Thymus (tissue), 11 donors: ENCODE measurements at regions not wholly inside any gene's neighbourhood (a gene's known extent, or its start where the extent isn't known, plus 50 kb on each side); places are given as distances from the start of the nearest gene placed in this dataset.
A peak's percentile ranks its signal among the peaks of the same experiment; 100 is the strongest.

Source experiments
- DNase-seq, 9 donors: peaks; one replicate each; pipeline ENCODE4 v3.0.0-alpha.2; 2013; ENCODE audit warnings: low spot score in 9 of 9, low read depth in 6 of 9, missing footprints in 1 of 9
- H3K27ac ChIP-seq, 2 donors: one replicate each; pipeline ENCODE4 v1.5.1; 2013; ENCODE audit warnings: control low read depth in 1 of 2, low read depth in 1 of 2, low read length in 1 of 2, mild to moderate bottlenecking in 1 of 2, moderate library complexity in 1 of 2
- H3K27me3 ChIP-seq, 2 donors: one replicate each; pipeline ENCODE4 v1.5.1; 2013; ENCODE audit warnings: low read length in 1 of 2; ENCODE audit not compliant: control insufficient read depth in 2 of 2, insufficient read depth in 1 of 2
- H3K36me3 ChIP-seq, 2 donors: one replicate each; pipeline ENCODE4 v1.5.1; 2013; ENCODE audit warnings: low read length in 1 of 2, mild to moderate bottlenecking in 1 of 2, moderate library complexity in 1 of 2; ENCODE audit not compliant: control insufficient read depth in 2 of 2, insufficient read depth in 2 of 2
- H3K4me1 ChIP-seq, 2 donors: one replicate each; pipeline ENCODE4 v1.5.1; 2013; ENCODE audit warnings: low read length in 2 of 2; ENCODE audit not compliant: control insufficient read depth in 2 of 2, insufficient read depth in 2 of 2
- H3K4me3 ChIP-seq, 2 donors: one replicate each; pipeline ENCODE4 v1.5.1; 2013; ENCODE audit warnings: low read length in 2 of 2, control low read depth in 1 of 2, mild to moderate bottlenecking in 1 of 2
- H3K9me3 ChIP-seq, 2 donors: one replicate each; pipeline ENCODE4 v1.5.1; 2013; ENCODE audit warnings: low read length in 1 of 2, mild to moderate bottlenecking in 1 of 2; ENCODE audit not compliant: control insufficient read depth in 2 of 2, insufficient read depth in 1 of 2
- WGBS: extraction: QIAGEN DNeasy Blood & Tissue Kit; methylation state at CpG from one replicate; pipeline ENCODE4 v1.1.7; 2013; 5-methylcytosine and 5-hydroxymethylcytosine counted together
- donor health status: healthy.

DNA sequence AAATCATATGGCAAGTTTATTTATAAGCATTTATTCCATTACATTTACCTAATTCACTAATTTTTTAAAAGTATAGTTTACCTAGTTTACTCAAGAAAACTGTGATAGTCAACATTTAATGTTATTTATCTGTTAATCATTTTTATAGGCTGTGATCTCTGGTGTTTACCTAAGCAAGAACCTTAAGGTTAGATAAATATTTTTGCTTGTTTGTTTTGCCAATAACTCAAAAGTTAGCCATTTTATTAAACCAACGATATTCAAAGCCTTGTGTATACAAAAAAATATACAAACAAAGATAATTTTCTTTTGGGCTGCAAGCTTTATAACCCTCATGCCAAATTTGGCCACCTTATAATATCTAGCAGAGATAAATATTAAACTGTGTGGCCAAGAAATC is 157.3 kb downstream of the SLCO1B3 start:
- Histone ChIP-seq H3K4me1 (no peaks in the 10 kb centered on the region), H3K27ac (no peak overlapping the region), H3K4me3 (no peak overlapping the region), H3K9me3 (peaks cover 0 to 7% of the 10 kb centered on the region in 2 donors), H3K36me3 (no peaks in the 10 kb centered on the region), H3K27me3 (no peaks in the 10 kb centered on the region)
- WGBS, result 87% methylated on average over 1 of the region's 1 CpG
- no peak for DNase-seq

DNA sequence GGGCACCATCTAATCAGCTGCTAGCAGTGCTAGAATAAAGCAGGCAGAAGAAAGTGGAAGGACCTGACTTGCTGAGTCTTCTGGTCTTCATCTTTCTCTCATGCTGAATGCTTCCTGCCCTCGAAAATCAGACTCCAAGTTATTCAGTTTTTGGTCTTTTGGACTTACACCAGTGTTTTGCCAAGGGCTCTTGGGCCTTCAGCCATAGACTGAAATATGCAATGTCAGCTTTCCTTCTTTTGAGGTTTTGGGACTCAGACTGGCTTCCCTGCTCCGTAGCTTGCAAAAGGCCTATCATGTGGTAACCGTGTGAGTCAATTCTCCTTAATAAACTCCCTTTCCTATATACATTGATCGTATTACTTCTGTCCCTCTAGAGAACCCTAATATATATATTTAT is 159.3 kb downstream of the SLCO1B3 start:
- WGBS, result 73% methylated on average over 4 of the region's 4 CpGs
- Histone ChIP-seq H3K27me3 (no peaks in the 10 kb centered on the region), H3K27ac (no peak overlapping the region), H3K4me3 (no peak overlapping the region), H3K4me1 (no peaks in the 10 kb centered on the region), H3K9me3 (peaks cover 0 to 8% of the 10 kb centered on the region in 2 donors), H3K36me3 (no peaks in the 10 kb centered on the region)
- DNase-seq, result no peak

DNA sequence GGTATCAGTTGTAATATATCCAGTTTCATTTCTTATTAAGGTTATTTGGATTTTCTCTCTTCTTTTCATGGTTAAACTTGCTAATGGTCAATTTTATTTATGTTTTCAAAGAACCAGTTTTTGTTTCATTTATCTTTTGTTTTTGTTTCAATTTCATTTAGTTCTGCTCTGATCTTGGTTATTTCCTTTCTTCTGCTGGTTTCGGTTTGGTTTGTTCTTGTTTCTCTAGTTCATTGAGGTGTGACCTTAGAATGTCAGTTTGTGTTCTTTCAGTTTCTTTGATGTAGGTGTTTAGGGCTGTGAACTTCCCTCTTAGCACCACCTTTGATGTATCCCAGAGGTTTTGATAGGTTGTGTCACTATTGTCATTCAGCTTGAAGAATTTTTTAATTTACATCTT is 145.6 kb upstream of the SLCO1B1 start:
- H3K9me3 ChIP-seq, result no peaks in the 10 kb centered on the region
- H3K27ac ChIP-seq, result no peak overlapping the region
- no peaks in the 10 kb centered on the region for H3K27me3 ChIP-seq
- no peaks in the 10 kb centered on the region for H3K36me3 ChIP-seq
- peak in 1 of 9 donors; percentile 6 for DNase-seq
- H3K4me3 ChIP-seq, result no peak overlapping the region
- H3K4me1 ChIP-seq, result no peaks in the 10 kb centered on the region
- 80% methylated on average over 1 of the region's 1 CpG for WGBS

DNA sequence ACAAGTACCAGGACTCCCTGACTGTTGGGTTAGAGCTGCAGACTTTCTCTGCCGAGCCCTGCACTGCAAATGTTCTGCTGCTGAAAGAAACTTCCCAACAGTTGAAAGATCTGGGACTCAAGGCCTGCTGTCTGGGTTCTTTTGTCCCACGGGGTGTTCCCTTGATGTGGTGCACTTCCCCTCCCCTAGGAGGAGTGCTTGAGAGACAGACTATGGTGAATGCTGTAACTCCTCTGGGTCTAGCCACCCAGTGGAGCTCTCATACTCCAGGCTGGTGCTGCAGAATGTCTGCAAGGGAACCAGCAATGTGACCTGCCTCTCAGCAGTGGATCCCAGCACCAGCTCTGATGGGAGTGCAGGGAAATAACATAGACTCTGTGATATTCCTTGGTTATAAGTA is 129.2 kb upstream of the SLCO1B1 start:
- Histone ChIP-seq H3K27me3 (no peaks in the 10 kb centered on the region), H3K4me1 (no peaks in the 10 kb centered on the region), H3K9me3 (peaks cover 0 to 17% of the 10 kb centered on the region in 2 donors), H3K36me3 (no peaks in the 10 kb centered on the region), H3K27ac (no peak overlapping the region), H3K4me3 (no peak overlapping the region)
- WGBS, result 90% methylated on average over 2 of the region's 2 CpGs
- DNase-seq, result no peak

DNA sequence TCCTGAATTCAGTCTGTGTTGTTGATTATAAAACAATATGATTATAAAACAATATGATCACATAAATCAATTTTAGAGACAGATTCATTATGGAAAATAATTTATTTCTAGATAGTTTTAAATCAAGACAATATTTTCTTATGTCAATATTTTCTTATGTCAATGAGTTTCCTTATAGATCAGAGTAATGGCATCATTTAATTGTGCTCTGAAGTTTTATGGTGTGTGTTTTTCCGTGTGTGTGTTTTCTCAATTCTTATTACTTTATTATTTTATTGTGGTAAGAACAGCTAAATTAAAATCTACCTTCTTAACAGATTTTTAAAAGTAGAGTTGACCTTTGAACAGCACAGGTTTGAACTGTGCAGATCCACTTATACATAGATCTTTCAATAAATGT is 105.3 kb upstream of the SLCO1B1 start:
- peaks cover 0 to 5% of the 10 kb centered on the region in 2 donors for H3K9me3 ChIP-seq
- no peak for DNase-seq
- H3K27ac ChIP-seq, result no peak overlapping the region
- no peaks in the 10 kb centered on the region for H3K27me3 ChIP-seq
- no peaks in the 10 kb centered on the region for H3K36me3 ChIP-seq
- no peaks in the 10 kb centered on the region for H3K4me1 ChIP-seq
- no peak overlapping the region for H3K4me3 ChIP-seq
- WGBS, result 91% methylated on average over 1 of the region's 1 CpG

DNA sequence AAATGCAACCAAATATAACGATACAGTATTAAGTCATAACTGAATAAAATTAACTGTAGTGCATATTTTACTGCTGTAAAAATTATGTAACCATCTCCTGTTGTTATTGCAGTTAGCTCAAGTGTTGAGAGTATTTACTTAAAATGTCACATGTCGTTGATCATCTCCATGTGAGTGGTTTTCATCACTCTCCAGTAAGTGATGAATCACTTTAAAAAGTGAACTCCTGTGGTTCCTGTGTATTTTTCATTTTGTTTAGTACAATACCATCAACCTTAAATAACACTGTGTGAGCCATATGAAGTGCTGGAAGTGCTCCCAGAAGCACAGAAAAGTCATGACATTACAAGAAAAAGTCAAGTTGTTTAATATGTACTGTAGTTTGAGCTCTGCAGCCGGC is 104.7 kb upstream of the SLCO1B1 start:
- Histone ChIP-seq H3K4me1 (no peaks in the 10 kb centered on the region), H3K27me3 (no peaks in the 10 kb centered on the region), H3K9me3 (peaks cover 0 to 5% of the 10 kb centered on the region in 2 donors), H3K27ac (no peak overlapping the region), H3K36me3 (no peaks in the 10 kb centered on the region), H3K4me3 (no peak overlapping the region)
- no peak for DNase-seq
- WGBS, result 59% methylated on average over 3 of the region's 3 CpGs

DNA sequence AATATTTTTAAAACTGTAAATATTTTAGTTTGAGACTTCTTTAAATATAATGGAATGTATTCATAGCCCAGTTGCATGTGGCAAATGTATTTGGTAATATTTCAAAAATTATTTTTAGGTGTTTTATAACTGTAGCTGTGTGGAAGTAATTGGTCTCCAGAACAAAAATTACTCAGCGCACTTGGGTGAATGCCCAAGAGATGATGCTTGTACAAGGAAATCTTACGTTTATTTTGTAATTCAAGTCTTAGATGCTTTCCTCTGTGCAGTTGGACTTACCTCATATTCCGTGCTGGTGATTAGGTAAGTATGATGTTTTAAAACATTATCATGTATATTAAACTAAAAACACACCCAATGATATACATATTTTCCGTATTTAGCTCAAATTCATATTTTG is 76.7 kb upstream of the SLCO1B1 start:
- no peak overlapping the region for H3K27ac ChIP-seq
- no peaks in the 10 kb centered on the region for H3K36me3 ChIP-seq
- no peaks in the 10 kb centered on the region for H3K9me3 ChIP-seq
- H3K4me1 ChIP-seq, result no peaks in the 10 kb centered on the region
- WGBS, result 92% methylated on average over 4 of the region's 4 CpGs
- DNase-seq, result no peak
- no peak overlapping the region for H3K4me3 ChIP-seq
- H3K27me3 ChIP-seq, result no peaks in the 10 kb centered on the region

DNA sequence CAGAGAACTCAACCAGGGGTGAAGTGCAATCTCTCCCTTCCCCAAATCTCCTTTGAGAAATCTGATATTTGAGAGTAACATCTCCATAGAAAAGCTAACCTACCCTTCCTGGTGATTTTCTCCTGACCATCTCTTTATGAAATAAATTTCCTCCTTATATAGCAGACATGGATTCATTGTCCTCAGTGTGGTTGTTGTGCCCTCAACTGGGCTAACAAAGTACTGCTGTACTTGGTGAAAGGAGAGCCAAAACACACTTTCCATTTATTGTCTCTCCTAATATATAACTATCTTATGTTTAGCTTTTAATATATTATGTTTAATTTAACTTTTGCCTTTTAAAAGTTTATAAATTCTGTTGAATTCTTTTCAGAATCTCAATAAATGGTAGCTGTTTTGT is 65.1 kb upstream of the SLCO1B1 start:
- no peak overlapping the region for H3K27ac ChIP-seq
- no peak overlapping the region for H3K4me3 ChIP-seq
- no peaks in the 10 kb centered on the region for H3K4me1 ChIP-seq
- no peak for DNase-seq
- no peaks in the 10 kb centered on the region for H3K27me3 ChIP-seq
- H3K36me3 ChIP-seq, result no peaks in the 10 kb centered on the region
- H3K9me3 ChIP-seq, result no peaks in the 10 kb centered on the region

DNA sequence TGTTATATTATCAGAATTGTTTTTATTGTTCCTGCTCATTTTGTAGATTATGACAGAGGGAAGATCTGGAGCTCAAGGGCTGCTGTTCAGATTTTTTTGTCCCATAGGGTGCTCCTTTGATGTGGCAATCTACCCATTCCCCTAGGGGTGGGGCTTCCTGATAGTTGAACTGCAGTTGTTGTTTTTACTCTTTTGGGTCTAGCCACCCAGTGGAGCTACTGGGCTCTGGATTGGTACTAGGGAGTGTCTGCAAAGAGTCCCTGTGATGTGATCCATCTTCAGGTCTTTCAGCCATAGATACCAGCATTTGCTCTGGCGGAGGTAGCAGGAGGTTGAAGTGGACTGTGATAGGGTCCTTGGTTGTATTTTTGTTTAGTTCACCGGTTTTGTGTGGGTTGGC is 57.9 kb upstream of the SLCO1B1 start:
- Histone ChIP-seq H3K36me3 (no peaks in the 10 kb centered on the region), H3K9me3 (peaks cover 0 to 13% of the 10 kb centered on the region in 2 donors), H3K4me3 (no peak overlapping the region), H3K4me1 (no peaks in the 10 kb centered on the region), H3K27ac (no peak overlapping the region), H3K27me3 (no peaks in the 10 kb centered on the region)
- no peak for DNase-seq
- WGBS, result 98% methylated on average over 2 of the region's 2 CpGs

DNA sequence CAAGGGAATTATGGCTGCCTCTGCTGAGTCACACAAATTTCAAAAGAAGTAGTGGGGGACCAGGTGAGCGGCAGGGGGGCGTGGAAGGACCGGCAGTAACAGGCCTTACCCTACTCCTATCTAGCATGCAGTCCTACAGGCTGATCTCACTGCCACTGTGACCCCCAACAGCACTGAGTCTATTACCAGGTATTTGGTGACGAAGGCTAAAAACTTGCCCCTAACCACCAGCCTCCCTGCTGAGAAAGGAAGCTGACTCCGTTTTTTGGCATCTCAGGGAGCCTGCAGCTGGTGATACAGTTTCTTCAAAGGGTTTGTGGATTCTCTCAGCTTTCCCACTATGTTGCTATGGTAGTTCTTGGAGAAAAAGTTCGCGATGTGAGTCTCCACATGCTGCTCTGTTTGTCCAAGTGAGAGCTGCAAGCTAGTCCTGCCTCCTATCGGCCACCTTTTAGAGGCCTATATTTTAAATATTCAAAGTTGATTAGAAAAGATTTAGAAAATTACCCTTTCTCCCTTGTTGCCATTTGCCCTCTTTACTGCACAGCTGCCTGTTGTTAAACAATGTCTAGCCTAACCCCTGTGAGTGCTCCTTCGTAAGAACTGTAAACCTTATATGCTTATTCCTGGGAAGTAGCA is 57.1 kb upstream of the SLCO1B1 start:
- H3K9me3 ChIP-seq, result peaks cover 0 to 15% of the 10 kb centered on the region in 2 donors
- no peak overlapping the region for H3K27ac ChIP-seq
- no peak for DNase-seq
- H3K36me3 ChIP-seq, result no peaks in the 10 kb centered on the region
- 97% methylated on average over 9 of the region's 9 CpGs for WGBS
- no peaks in the 10 kb centered on the region for H3K27me3 ChIP-seq
- H3K4me1 ChIP-seq, result no peaks in the 10 kb centered on the region
- H3K4me3 ChIP-seq, result no peak overlapping the region
